Left ventricle myocardium superior (tissue), 1 donor: ENCODE measurements at regions not wholly inside any gene's neighbourhood (a gene's known extent, or its start where the extent isn't known, plus 50 kb on each side); places are given as distances from the start of the nearest gene placed in this dataset.

Experiments used
- ATAC-seq: fragments of 200-7000 bp; cut with Tn5 transposase; one replicate; pipeline ENCODE4 v1.9.1; 2020; ENCODE audit warnings: mild to moderate bottlenecking, moderate library complexity
- DNase-seq: peaks from one replicate; pipeline ENCODE4 v3.0.0-alpha.2; 2020
- intact Hi-C: fragments of 100-400 bp; cut with micrococcal nuclease; formaldehyde crosslinking; loops from one replicate; pipeline ENCODE4 v1.11.0; 2022
- donor health status: DM: no; HTN: yes; CAD: no; lungs with severe emphysema.

GRCh38 chr16:26735521-26735920, 331.2 kb upstream of the C16orf82 start:
- ATAC-seq (no peak), DNase-seq (no peak)
- intact Hi-C loops, result no loop called here

DNA sequence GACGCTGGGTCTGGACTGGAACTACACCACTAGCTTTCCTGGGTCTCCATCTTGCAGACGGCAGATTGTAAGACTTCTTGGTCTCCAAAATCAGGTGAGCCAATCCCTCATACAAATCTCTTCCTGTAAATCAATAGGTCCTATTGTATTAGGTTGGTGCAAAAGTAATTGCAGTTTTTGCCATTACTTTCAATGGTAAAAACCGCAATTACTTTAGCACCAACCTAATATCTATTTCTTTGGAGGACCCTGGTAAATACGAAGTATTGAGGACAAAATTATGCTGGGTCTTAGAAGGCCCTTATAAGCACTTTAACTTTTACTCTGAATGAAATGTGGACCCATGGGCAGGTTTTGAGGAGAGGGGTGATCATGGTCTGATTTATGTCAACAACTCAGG, 330.6 kb upstream of the C16orf82 start:
- intact Hi-C loops, result no loop called here
- no peak for DNase-seq
- ATAC-seq, result no peak

DNA sequence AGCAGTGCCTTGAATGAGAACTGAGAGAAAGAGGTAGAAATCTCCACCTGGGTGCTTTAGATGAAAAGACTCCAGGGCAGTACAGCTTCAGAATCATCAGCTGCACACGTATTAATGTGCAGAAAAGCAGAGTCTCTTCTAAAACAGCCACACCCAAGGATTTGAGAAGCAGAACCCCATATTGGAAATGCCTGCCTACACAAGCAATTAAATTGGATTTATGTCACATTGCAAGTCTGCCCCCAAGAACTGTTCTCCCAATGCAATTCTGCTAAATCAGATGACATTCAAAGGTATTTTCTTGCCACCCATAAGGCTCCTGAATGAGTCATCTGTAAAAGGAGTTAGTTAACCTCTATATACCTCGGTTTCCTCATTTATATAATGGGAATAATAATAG, 326.0 kb upstream of the C16orf82 start:
- ATAC-seq, result no peak
- intact Hi-C loops, result no loop called here
- no peak for DNase-seq

- ATAC-seq, result no peak
- intact Hi-C loops, result no loop called here
Observed at GRCh38 chr16:26742040-26742439, 324.7 kb upstream of the C16orf82 start.

GRCh38 chr16:26744430-26744829, 322.3 kb upstream of the C16orf82 start:
- no peak for DNase-seq
- intact Hi-C loops, result no loop called here
- ATAC-seq, result no peak

More at GRCh38 chr16:26742040-26742439, 324.7 kb upstream of the C16orf82 start:
- DNase-seq, result no peak

GRCh38 chr16:26747760-26748159, 319.0 kb upstream of the C16orf82 start:
- DNase-seq, result no peak
- intact Hi-C loops, result no loop called here
- ATAC-seq, result no peak

GRCh38 chr16:26749072-26749471, 317.7 kb upstream of the C16orf82 start:
- DNase-seq, result no peak
- ATAC-seq, result no peak
- intact Hi-C loops, result no loop called here

GRCh38 chr16:26752166-26752565, 314.6 kb upstream of the C16orf82 start:
- ATAC-seq (no peak), DNase-seq (no peak)
- intact Hi-C loops, result no loop called here

- DNase-seq (no peak), ATAC-seq (no peak)
- intact Hi-C loops, result no loop called here
Observed at GRCh38 chr16:26756633-26757032, 310.1 kb upstream of the C16orf82 start.

- no peak for ATAC-seq
- intact Hi-C loops, result no loop called here
- no peak for DNase-seq
Observed at GRCh38 chr16:26762594-26762993, 304.1 kb upstream of the C16orf82 start.

DNA sequence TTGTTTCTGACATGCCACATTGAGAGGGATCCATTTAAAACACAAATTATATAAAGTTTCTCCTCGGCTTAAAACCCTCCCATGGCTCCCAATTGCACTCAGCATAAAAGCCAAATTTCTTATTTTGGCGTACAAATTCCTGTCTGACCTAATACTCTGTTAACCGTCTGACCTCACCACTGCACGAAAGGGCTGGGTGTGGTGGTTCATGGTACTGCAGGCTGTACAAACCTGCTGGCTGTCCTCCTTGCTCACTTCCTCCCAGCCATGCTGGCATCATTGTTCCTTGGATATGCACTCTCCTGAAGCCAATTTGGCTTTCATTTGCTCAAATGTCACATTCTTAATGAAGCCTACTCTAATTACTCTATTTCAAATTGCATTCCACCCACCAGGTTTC, 301.6 kb upstream of the C16orf82 start:
- ATAC-seq, result no peak
- no peak for DNase-seq
- intact Hi-C loops, result no loop called here

GRCh38 chr16:26768385-26769010, 298.2 kb upstream of the C16orf82 start:
- intact Hi-C loops, result no loop called here
- no peak for DNase-seq
- ATAC-seq, result no peak

- no peak for ATAC-seq
- intact Hi-C loops, result no loop called here
- no peak for DNase-seq
Observed at GRCh38 chr16:26770547-26770946, 296.2 kb upstream of the C16orf82 start.

GRCh38 chr16:26772503-26772902, 294.2 kb upstream of the C16orf82 start:
- intact Hi-C loops, result no loop called here
- DNase-seq, result no peak

GRCh38 chr16:26777821-26778220, 288.9 kb upstream of the C16orf82 start:
- intact Hi-C loops, result no loop called here
- DNase-seq (no peak), ATAC-seq (no peak)

More at GRCh38 chr16:26772503-26772902, 294.2 kb upstream of the C16orf82 start:
- ATAC-seq, result no peak

GRCh38 chr16:26787924-26788323, 278.8 kb upstream of the C16orf82 start:
- intact Hi-C loops, result no loop called here
- ATAC-seq (no peak), DNase-seq (no peak)

DNA sequence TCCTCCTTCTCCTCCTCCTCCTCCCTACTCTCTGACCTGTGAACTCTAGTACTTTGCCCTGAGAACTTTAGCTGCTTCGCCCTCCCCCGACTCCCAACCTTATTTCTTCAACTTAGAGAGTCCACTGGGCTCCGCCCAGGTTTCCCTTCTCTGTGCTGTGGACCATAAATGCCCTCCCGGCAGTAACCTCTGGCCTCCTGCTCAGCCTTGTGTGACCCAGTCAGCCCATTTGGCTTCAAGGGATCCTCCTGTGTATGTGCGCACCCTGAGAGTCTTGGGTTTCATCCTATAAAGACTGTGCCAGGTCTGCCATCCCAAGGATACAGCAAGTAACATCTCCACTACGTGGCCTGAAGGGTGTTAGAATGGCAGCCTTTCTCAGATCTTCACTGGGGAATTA, 275.6 kb upstream of the C16orf82 start:
- DNase-seq (no peak), ATAC-seq (no peak)
- intact Hi-C loops, result no loop called here

- no peak for DNase-seq
- ATAC-seq, result no peak
- intact Hi-C loops, result no loop called here
Observed at GRCh38 chr16:26795184-26795583, 271.5 kb upstream of the C16orf82 start.

GRCh38 chr16:26801628-26802027, 265.1 kb upstream of the C16orf82 start:
- no peak for ATAC-seq
- no peak for DNase-seq
- intact Hi-C loops, result no loop called here

GRCh38 chr16:26802440-26802839, 264.3 kb upstream of the C16orf82 start:
- ATAC-seq (no peak), DNase-seq (no peak)
- intact Hi-C loops, result no loop called here

- ATAC-seq (no peak), DNase-seq (no peak)
- intact Hi-C loops, result no loop called here
Observed at GRCh38 chr16:26802965-26803364, 263.8 kb upstream of the C16orf82 start.

GRCh38 chr16:26806657-26807056, 260.1 kb upstream of the C16orf82 start:
- DNase-seq, result no peak

More at GRCh38 chr16:26806657-26807056, 260.1 kb upstream of the C16orf82 start:
- intact Hi-C loops, result no loop called here
- no peak for ATAC-seq
